K562 (cell line): ENCODE measurements at regions not wholly inside any gene's neighbourhood (a gene's known extent, or its start where the extent isn't known, plus 50 kb on each side); places are given as distances from the start of the nearest gene placed in this dataset.

Experiments
- FOS ChIP-seq: IDR thresholded peaks from 3 replicates; pipeline ENCODE4 v1.6.1; 2011; ENCODE audit not compliant: insufficient read length; ENCODE audit errors: extremely low read depth
- FOXM1 ChIP-seq, 2 experiments: fragments of 450-650 bp in 1 of 2; sonication (generic) in 1 of 2; formaldehyde crosslinking in 1 of 2; IDR thresholded peaks; 2 replicates each; pipeline versions ENCODE4 v1.6.1 to v1.9.0; 2017 to 2022; ENCODE audit warnings: low read depth in 2 of 2, mild to moderate bottlenecking in 2 of 2, missing genetic modification reagents in 1 of 2, moderate library complexity in 1 of 2
- MAFF ChIP-seq: IDR thresholded peaks from 2 replicates; pipeline ENCODE4 v1.6.1; 2012; ENCODE audit warnings: low read length, improper control_type of control experiment
- POLR2AphosphoS5 ChIP-seq: IDR thresholded peaks from 2 replicates; pipeline ENCODE4 v1.6.1; 2011; ENCODE audit warnings: mild to moderate bottlenecking, low read depth, low read length, moderate library complexity; ENCODE audit not compliant: control insufficient read depth, insufficient read depth
- STAT5A ChIP-seq: IDR thresholded peaks from 2 replicates; pipeline ENCODE4 v1.6.1; 2012; ENCODE audit warnings: low read length, inconsistent platforms, borderline replicate concordance
- ZNF212 ChIP-seq: fragments of 450-650 bp; formaldehyde crosslinking; IDR thresholded peaks from 2 replicates; pipeline ENCODE4 v1.4.0; 2020; ENCODE audit warnings: mild to moderate bottlenecking
- TF ChIP-seq, protein P1 (sequence below), 3 experiments: IDR thresholded peaks in 2 of 3; conservative IDR thresholded peaks in 1 of 3; 2 replicates each; pipeline ENCODE4 v1.5.1; 2011 to 2012; ENCODE audit warnings: low read length in 3 of 3, mild to moderate bottlenecking in 3 of 3, control low read depth in 2 of 3, improper control_type of control experiment in 1 of 3, inconsistent platforms in 1 of 3, low read depth in 1 of 3, mixed read lengths in 1 of 3, moderate library complexity in 1 of 3; ENCODE audit not compliant: insufficient read depth in 2 of 3

DNA sequence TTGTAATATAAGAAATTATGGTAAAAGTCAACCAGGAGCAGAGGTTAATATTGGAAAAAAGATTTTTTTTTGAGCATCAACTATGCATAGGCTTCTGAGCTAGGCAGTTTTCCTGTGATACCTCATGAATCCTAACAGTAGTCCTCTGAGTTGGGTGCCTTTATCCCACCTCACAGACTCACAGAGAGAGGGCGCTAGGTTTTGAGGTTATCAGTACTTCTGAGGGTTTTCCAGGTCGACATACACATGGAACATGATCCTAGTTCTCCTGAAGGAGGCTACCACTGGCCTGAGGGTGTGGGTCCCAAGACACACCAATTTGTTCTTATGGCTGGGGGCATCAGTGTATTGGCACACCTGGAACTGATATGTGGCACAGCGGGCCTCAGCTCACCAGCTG, 358.8 kb upstream of the JAG1 start:
- no peak for TF ChIP-seq FOXM1 (IDR thresholded peaks at IDR 0.05; ENCODE audit: low read depth)
- no peak for TF ChIP-seq FOXM1 (CRISPR knock-in tag; IDR thresholded peaks at IDR 0.05; ENCODE audit: low read depth)
- TF ChIP-seq, protein P1, sequence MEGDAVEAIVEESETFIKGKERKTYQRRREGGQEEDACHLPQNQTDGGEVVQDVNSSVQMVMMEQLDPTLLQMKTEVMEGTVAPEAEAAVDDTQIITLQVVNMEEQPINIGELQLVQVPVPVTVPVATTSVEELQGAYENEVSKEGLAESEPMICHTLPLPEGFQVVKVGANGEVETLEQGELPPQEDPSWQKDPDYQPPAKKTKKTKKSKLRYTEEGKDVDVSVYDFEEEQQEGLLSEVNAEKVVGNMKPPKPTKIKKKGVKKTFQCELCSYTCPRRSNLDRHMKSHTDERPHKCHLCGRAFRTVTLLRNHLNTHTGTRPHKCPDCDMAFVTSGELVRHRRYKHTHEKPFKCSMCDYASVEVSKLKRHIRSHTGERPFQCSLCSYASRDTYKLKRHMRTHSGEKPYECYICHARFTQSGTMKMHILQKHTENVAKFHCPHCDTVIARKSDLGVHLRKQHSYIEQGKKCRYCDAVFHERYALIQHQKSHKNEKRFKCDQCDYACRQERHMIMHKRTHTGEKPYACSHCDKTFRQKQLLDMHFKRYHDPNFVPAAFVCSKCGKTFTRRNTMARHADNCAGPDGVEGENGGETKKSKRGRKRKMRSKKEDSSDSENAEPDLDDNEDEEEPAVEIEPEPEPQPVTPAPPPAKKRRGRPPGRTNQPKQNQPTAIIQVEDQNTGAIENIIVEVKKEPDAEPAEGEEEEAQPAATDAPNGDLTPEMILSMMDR (IDR thresholded peaks at IDR 0.05 in 2 of 3, conservative IDR thresholded peaks at IDR 0.05 in 1 of 3; ENCODE audit: insufficient read depth in 2 of 3, low read depth in 1 of 3, low read length in 3 of 3), result no peak
- no peak for TF ChIP-seq STAT5A
- no peak for TF ChIP-seq FOS
- no peak for TF ChIP-seq ZNF212 (CRISPR knock-in tag)
- TF ChIP-seq POLR2AphosphoS5, result no peak
- TF ChIP-seq MAFF, result no peak
